ENCODE measurements at regions not wholly inside any gene's neighbourhood (a gene's known extent, or its start where the extent isn't known, plus 50 kb on each side); places are given as distances from the start of the nearest gene placed in this dataset.

- TF ChIP-seq CTCF (IDR thresholded peaks at IDR 0.05) (no peak), POLR2A (IDR thresholded peaks at IDR 0.05) (no peak)
Measured at GRCh38 chr3:160174621-160175020, 50.6 kb upstream of the C3orf80 start.

Data from prostate gland (tissue), 2 donors.